SK-N-SH treated with all-trans-retinoic acid at 6 μM for 48 hours (cell line): ENCODE measurements at regions not wholly inside any gene's neighbourhood (a gene's known extent, or its start where the extent isn't known, plus 50 kb on each side); places are given as distances from the start of the nearest gene placed in this dataset.

Experiments
- BACH2 ChIP-seq: fragments of 250-450 bp; sonication (Bioruptor Pico); IDR thresholded peaks from 2 replicates; pipeline ENCODE4 v1.9.0; 2021; ENCODE audit warnings: mild to moderate bottlenecking, borderline replicate concordance
- OSR1 ChIP-seq: fragments of 250-450 bp; sonication (Bioruptor Pico); IDR thresholded peaks from 2 replicates; pipeline ENCODE4 v1.8.0; 2022; ENCODE audit warnings: moderate library complexity, mild to moderate bottlenecking, inconsistent platforms
- RARB ChIP-seq: fragments of 250-450 bp; sonication (Bioruptor Pico); IDR thresholded peaks from 2 replicates; pipeline ENCODE4 v1.8.0; 2021; ENCODE audit warnings: mild to moderate bottlenecking, moderate library complexity
- TCF4 ChIP-seq: fragments of 250-450 bp; sonication (Bioruptor Pico); IDR thresholded peaks from 2 replicates; pipeline ENCODE4 v1.8.0; 2021; ENCODE audit warnings: mild to moderate bottlenecking, moderate library complexity, borderline replicate concordance
- ZFP3 ChIP-seq: fragments of 250-450 bp; sonication (Bioruptor Pico); IDR thresholded peaks from 2 replicates; pipeline ENCODE4 v1.5.0; 2020; ENCODE audit warnings: mild to moderate bottlenecking, moderate library complexity
- ZNF565 ChIP-seq: fragments of 450-650 bp; formaldehyde crosslinking; conservative IDR thresholded peaks from 2 replicates; pipeline ENCODE4 v1.5.0; 2020; ENCODE audit warnings: low read depth, mild to moderate bottlenecking, moderate library complexity
- ZNF70 ChIP-seq: fragments of 450-650 bp; formaldehyde crosslinking; IDR thresholded peaks from 2 replicates; pipeline ENCODE4 v1.5.0; 2020; ENCODE audit warnings: mild to moderate bottlenecking, moderate library complexity
- TF ChIP-seq, protein P1 (sequence below): fragments of 250-450 bp; sonication (Bioruptor Pico); IDR thresholded peaks from 2 replicates; pipeline ENCODE4 v1.5.0; 2020; ENCODE audit warnings: mild to moderate bottlenecking, moderate library complexity
- TF ChIP-seq, protein P2 (sequence below): fragments of 250-450 bp; sonication (Bioruptor Pico); IDR thresholded peaks from 2 replicates; pipeline ENCODE4 v1.5.1; 2020; ENCODE audit warnings: low read depth, mild to moderate bottlenecking, moderate library complexity
- TF ChIP-seq, protein P3 (sequence below): fragments of 250-450 bp; sonication (Bioruptor Pico); IDR thresholded peaks from 2 replicates; pipeline ENCODE4 v1.8.0; 2020; ENCODE audit warnings: mild to moderate bottlenecking, moderate library complexity, borderline replicate concordance

DNA sequence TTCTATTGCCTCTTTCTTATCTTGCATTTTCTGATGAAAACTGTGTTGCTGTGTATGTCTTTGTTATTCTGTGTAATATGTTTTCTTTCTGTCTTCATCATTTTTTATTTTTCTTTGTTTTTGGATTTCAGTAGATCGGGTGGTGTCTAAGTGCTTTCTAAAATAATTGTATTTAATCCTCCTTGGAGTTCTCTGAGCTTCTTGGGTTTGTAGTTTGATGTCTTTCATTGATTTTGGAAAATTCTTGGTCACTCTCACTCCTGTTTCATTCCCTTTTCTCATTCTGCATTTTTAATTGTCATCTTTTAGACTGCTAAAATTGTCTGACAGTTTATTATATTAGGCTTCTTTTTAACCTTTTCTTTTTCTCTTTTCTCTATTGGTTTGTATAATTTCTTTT, 560.5 kb downstream of the IRX1 start:
- TF ChIP-seq TCF4 (no peak), OSR1 (CRISPR knock-in tag) (no peak), BACH2 (CRISPR knock-in tag) (no peak), ZNF70 (no peak), ZFP3 (CRISPR knock-in tag) (no peak), ZNF565 (CRISPR knock-in tag) (no peak), RARB (CRISPR knock-in tag) (no peak)
- TF ChIP-seq, protein P1, sequence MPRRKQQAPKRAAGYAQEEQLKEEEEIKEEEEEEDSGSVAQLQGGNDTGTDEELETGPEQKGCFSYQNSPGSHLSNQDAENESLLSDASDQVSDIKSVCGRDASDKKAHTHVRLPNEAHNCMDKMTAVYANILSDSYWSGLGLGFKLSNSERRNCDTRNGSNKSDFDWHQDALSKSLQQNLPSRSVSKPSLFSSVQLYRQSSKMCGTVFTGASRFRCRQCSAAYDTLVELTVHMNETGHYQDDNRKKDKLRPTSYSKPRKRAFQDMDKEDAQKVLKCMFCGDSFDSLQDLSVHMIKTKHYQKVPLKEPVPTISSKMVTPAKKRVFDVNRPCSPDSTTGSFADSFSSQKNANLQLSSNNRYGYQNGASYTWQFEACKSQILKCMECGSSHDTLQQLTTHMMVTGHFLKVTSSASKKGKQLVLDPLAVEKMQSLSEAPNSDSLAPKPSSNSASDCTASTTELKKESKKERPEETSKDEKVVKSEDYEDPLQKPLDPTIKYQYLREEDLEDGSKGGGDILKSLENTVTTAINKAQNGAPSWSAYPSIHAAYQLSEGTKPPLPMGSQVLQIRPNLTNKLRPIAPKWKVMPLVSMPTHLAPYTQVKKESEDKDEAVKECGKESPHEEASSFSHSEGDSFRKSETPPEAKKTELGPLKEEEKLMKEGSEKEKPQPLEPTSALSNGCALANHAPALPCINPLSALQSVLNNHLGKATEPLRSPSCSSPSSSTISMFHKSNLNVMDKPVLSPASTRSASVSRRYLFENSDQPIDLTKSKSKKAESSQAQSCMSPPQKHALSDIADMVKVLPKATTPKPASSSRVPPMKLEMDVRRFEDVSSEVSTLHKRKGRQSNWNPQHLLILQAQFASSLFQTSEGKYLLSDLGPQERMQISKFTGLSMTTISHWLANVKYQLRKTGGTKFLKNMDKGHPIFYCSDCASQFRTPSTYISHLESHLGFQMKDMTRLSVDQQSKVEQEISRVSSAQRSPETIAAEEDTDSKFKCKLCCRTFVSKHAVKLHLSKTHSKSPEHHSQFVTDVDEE (CRISPR knock-in tag) = no peak
- TF ChIP-seq, protein P2, sequence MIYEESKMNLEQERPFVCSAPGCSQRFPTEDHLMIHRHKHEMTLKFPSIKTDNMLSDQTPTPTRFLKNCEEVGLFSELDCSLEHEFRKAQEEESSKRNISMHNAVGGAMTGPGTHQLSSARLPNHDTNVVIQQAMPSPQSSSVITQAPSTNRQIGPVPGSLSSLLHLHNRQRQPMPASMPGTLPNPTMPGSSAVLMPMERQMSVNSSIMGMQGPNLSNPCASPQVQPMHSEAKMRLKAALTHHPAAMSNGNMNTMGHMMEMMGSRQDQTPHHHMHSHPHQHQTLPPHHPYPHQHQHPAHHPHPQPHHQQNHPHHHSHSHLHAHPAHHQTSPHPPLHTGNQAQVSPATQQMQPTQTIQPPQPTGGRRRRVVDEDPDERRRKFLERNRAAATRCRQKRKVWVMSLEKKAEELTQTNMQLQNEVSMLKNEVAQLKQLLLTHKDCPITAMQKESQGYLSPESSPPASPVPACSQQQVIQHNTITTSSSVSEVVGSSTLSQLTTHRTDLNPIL (CRISPR knock-in tag) = no peak
- TF ChIP-seq, protein P3, sequence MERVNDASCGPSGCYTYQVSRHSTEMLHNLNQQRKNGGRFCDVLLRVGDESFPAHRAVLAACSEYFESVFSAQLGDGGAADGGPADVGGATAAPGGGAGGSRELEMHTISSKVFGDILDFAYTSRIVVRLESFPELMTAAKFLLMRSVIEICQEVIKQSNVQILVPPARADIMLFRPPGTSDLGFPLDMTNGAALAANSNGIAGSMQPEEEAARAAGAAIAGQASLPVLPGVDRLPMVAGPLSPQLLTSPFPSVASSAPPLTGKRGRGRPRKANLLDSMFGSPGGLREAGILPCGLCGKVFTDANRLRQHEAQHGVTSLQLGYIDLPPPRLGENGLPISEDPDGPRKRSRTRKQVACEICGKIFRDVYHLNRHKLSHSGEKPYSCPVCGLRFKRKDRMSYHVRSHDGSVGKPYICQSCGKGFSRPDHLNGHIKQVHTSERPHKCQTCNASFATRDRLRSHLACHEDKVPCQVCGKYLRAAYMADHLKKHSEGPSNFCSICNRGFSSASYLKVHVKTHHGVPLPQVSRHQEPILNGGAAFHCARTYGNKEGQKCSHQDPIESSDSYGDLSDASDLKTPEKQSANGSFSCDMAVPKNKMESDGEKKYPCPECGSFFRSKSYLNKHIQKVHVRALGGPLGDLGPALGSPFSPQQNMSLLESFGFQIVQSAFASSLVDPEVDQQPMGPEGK = no peak
